ENCODE measurements at regions not wholly inside any gene's neighbourhood (a gene's known extent, or its start where the extent isn't known, plus 50 kb on each side); places are given as distances from the start of the nearest gene placed in this dataset.

DNA sequence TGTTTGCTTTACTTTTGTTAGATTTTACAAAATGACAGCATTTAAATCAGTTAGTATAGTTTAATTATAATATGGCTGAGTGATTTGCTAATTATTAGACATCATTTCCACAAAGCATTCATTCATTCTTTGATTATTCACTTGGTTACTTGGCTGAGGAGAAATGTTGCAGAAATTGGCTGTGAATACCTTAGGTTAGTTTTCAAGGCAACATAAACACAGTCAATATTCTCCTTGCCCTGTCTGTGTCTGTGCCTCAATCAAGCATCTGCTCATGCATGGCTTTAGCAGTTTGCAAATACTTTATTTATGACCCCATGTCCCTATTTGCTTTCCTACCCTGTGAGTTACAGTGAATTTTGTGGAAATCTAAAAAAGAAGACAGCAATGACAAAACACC, 718.3 kb downstream of the EPM2A start:
- no peak overlapping the region for H3K4me3 Mint-ChIP-seq

DNA sequence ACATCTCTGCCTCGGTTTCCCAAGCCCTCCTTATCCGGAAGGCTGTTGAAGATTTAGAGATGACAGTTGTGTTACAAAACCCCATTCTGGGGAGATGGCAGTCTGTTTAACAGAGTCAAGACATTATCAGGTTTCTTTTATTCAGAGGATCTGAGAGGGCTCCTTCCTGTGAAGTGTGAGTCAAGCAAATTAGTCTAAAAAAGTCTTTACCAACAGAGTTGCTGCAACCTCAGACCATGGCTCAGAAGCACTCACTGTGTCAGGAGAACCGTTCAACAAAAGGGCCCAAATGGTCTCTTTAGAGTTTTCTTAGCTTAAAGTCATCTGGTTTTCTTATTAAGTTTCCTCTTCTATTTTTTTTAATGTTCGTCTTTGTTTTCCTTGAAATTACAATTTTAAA, 717.8 kb downstream of the EPM2A start:
- Histone ChIP-seq H3K4me1 (ENCODE audit: insufficient read depth, low read length) (no peaks in the 10 kb centered on the region), H3K9me3 (ENCODE audit: control insufficient read depth in 1 of 2, insufficient read depth in 1 of 2, low read length in 2 of 2) (no peaks in the 10 kb centered on the region), H3K27ac (ENCODE audit: low read depth in 1 of 2, low read length in 2 of 2) (no peak overlapping the region), H3K36me3 (ENCODE audit: insufficient read depth, low read length) (no peaks in the 10 kb centered on the region), H3K27me3 (ENCODE audit: control insufficient read depth in 1 of 2, insufficient read depth in 2 of 2, low read length in 2 of 2) (no peaks in the 10 kb centered on the region), H3K4me3 (ENCODE audit: low read length) (no peak overlapping the region)
- Mint-ChIP-seq H3K4me1 (ENCODE audit: low read depth) (no peaks in the 10 kb centered on the region), H3K36me3 (ENCODE audit: low read depth) (no peaks in the 10 kb centered on the region), H3K27ac (no peak overlapping the region), H3K4me3 (no peak overlapping the region), H3K27me3 (no peaks in the 10 kb centered on the region), H3K9me3 (no peaks in the 10 kb centered on the region)
- TF ChIP-seq, protein P1, sequence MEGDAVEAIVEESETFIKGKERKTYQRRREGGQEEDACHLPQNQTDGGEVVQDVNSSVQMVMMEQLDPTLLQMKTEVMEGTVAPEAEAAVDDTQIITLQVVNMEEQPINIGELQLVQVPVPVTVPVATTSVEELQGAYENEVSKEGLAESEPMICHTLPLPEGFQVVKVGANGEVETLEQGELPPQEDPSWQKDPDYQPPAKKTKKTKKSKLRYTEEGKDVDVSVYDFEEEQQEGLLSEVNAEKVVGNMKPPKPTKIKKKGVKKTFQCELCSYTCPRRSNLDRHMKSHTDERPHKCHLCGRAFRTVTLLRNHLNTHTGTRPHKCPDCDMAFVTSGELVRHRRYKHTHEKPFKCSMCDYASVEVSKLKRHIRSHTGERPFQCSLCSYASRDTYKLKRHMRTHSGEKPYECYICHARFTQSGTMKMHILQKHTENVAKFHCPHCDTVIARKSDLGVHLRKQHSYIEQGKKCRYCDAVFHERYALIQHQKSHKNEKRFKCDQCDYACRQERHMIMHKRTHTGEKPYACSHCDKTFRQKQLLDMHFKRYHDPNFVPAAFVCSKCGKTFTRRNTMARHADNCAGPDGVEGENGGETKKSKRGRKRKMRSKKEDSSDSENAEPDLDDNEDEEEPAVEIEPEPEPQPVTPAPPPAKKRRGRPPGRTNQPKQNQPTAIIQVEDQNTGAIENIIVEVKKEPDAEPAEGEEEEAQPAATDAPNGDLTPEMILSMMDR (IDR thresholded peaks at IDR 0.05), result no peak
- ATAC-seq (ENCODE audit: poor library complexity) (no peak), DNase-seq (no peak)
- POLR2A ChIA-PET, result no interaction called here
- CTCF ChIA-PET, result no interaction called here
- intact Hi-C loops (cut with DNase I, micrococcal nuclease), result no loop called here

More for the DNA sequence above, 718.3 kb downstream of the EPM2A start:
- no peaks in the 10 kb centered on the region for H3K4me1 Mint-ChIP-seq (ENCODE audit: low read depth)
- no peaks in the 10 kb centered on the region for H3K27me3 Mint-ChIP-seq
- intact Hi-C loops (cut with DNase I, micrococcal nuclease), result no loop called here
- ATAC-seq (ENCODE audit: poor library complexity), result no peak
- no peaks in the 10 kb centered on the region for H3K36me3 Mint-ChIP-seq (ENCODE audit: low read depth)
- no peak overlapping the region for H3K4me3 ChIP-seq (ENCODE audit: low read length)
- H3K4me1 ChIP-seq (ENCODE audit: insufficient read depth, low read length), result no peaks in the 10 kb centered on the region
- CTCF ChIA-PET, result no interaction called here
- DNase-seq, result no peak
- POLR2A ChIA-PET, result no interaction called here
- no peaks in the 10 kb centered on the region for H3K9me3 Mint-ChIP-seq
- H3K27ac Mint-ChIP-seq, result no peak overlapping the region
- TF ChIP-seq, protein P1 (IDR thresholded peaks at IDR 0.05), result no peak
- no peaks in the 10 kb centered on the region for H3K36me3 ChIP-seq (ENCODE audit: insufficient read depth, low read length)
- H3K27me3 ChIP-seq (ENCODE audit: control insufficient read depth in 1 of 2, insufficient read depth in 2 of 2, low read length in 2 of 2), result no peaks in the 10 kb centered on the region
- no peaks in the 10 kb centered on the region for H3K9me3 ChIP-seq (ENCODE audit: control insufficient read depth in 1 of 2, insufficient read depth in 1 of 2, low read length in 2 of 2)
- no peak overlapping the region for H3K27ac ChIP-seq (ENCODE audit: low read depth in 1 of 2, low read length in 2 of 2)

DNA sequence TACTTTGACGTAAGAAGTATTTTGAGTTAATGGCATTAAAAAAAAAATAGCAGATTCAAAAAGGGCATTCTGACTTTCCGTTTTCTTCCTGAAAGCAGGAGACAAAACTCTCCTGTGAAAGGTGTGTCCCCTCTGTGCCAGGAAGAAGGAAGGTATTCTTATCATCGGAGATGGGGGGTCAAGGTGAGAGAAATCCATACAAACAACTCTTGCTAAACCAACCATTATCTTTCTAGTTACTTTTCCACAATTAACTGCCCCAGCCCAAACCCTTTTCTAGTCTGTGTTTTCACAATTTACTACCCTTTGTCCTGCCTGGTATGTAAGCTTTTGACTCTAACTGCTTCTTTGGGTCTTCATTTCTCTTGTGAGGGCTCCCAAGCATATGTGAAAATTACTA, 717.3 kb downstream of the EPM2A start:
- H3K9me3 Mint-ChIP-seq, result no peaks in the 10 kb centered on the region
- Histone ChIP-seq H3K4me3 (ENCODE audit: low read length) (no peak overlapping the region), H3K4me1 (ENCODE audit: insufficient read depth, low read length) (no peaks in the 10 kb centered on the region), H3K27me3 (ENCODE audit: control insufficient read depth in 1 of 2, insufficient read depth in 2 of 2, low read length in 2 of 2) (no peaks in the 10 kb centered on the region), H3K27ac (ENCODE audit: low read depth in 1 of 2, low read length in 2 of 2) (no peak overlapping the region), H3K36me3 (ENCODE audit: insufficient read depth, low read length) (no peaks in the 10 kb centered on the region), H3K9me3 (ENCODE audit: control insufficient read depth in 1 of 2, insufficient read depth in 1 of 2, low read length in 2 of 2) (no peaks in the 10 kb centered on the region)
- intact Hi-C loops (cut with DNase I, micrococcal nuclease), result no loop called here
- no peak overlapping the region for H3K4me3 Mint-ChIP-seq
- no peaks in the 10 kb centered on the region for H3K27me3 Mint-ChIP-seq
- no peaks in the 10 kb centered on the region for H3K4me1 Mint-ChIP-seq (ENCODE audit: low read depth)
- no peak for DNase-seq
- no peaks in the 10 kb centered on the region for H3K36me3 Mint-ChIP-seq (ENCODE audit: low read depth)
- CTCF ChIA-PET, result no interaction called here
- H3K27ac Mint-ChIP-seq, result no peak overlapping the region
- POLR2A ChIA-PET, result no interaction called here
- no peak for ATAC-seq (ENCODE audit: poor library complexity)
- TF ChIP-seq, protein P1 (IDR thresholded peaks at IDR 0.05), result no peak

Data from CD4-positive, alpha-beta T cell (primary cell).